ENCODE measurements at regions not wholly inside any gene's neighbourhood (a gene's known extent, or its start where the extent isn't known, plus 50 kb on each side); places are given as distances from the start of the nearest gene placed in this dataset.

DNA sequence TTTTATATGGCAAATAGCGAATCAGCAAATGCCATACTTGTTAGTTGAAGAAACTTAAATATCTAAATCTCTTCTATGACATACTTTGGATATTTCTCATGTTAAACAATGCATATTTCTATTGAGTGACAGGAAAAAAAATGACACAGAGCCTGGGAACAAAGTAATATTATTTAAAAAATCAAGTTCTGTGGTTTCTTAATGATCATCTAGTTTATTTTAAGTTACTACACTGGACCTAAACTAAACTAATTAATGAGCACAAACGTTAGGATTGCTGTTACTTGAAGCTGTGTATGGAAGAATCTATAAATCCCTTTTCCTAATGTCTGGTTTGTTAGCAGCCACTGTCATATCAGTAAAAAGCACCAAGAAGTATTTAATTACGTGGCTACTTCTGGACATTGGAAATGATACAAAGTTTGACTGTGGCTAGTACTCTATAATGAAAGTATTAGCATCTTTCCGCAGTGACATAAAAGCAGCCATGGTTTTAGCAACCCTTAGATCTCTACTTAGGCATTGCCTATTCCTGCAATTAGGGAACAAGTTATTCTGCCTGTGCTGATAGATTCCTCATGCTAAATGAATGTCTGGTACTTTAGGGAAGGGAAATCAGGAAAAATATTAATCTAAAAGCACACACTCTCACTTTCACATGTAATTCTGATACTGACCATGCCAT is 981.7 kb upstream of the B3GALT2 start:
- ATAC-seq (ENCODE audit: insufficient read depth, low FRiP score) (no peak), DNase-seq (no peak)
- Histone ChIP-seq H3K9ac (ENCODE audit: insufficient read depth in 1 of 2, low read length in 2 of 2) (no peak overlapping the region), H3K9me3 (ENCODE audit: control insufficient read depth in 4 of 4, insufficient read depth in 3 of 4, low read length in 3 of 4) (no peaks in the 10 kb centered on the region), H3K4me1 (ENCODE audit: control insufficient read depth in 5 of 5, insufficient read depth in 5 of 5, low read length in 5 of 5) (no peaks in the 10 kb centered on the region), H3K4me3 (no peak overlapping the region), H3K36me3 (ENCODE audit: control insufficient read depth in 4 of 4, insufficient read depth in 4 of 4, low read length in 4 of 4) (no peaks in the 10 kb centered on the region), H3K27ac (ENCODE audit: low read depth in 1 of 2, low read length in 1 of 2) (no peak overlapping the region), H3K27me3 (ENCODE audit: control insufficient read depth in 3 of 3, insufficient read depth in 3 of 3, low read length in 2 of 3) (no peaks in the 10 kb centered on the region)
- WGBS, 2 donors, result 69 to 74% methylated on average over 4 of the region's 4 CpGs
- TF ChIP-seq, protein P1, sequence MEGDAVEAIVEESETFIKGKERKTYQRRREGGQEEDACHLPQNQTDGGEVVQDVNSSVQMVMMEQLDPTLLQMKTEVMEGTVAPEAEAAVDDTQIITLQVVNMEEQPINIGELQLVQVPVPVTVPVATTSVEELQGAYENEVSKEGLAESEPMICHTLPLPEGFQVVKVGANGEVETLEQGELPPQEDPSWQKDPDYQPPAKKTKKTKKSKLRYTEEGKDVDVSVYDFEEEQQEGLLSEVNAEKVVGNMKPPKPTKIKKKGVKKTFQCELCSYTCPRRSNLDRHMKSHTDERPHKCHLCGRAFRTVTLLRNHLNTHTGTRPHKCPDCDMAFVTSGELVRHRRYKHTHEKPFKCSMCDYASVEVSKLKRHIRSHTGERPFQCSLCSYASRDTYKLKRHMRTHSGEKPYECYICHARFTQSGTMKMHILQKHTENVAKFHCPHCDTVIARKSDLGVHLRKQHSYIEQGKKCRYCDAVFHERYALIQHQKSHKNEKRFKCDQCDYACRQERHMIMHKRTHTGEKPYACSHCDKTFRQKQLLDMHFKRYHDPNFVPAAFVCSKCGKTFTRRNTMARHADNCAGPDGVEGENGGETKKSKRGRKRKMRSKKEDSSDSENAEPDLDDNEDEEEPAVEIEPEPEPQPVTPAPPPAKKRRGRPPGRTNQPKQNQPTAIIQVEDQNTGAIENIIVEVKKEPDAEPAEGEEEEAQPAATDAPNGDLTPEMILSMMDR (IDR thresholded peaks at IDR 0.05; ENCODE audit: control extremely low read depth, extremely low read depth), result no peak

- H3K36me3 ChIP-seq (ENCODE audit: control insufficient read depth in 4 of 4, insufficient read depth in 4 of 4, low read length in 4 of 4), result no peaks in the 10 kb centered on the region
- TF ChIP-seq, protein P1 (IDR thresholded peaks at IDR 0.05; ENCODE audit: control extremely low read depth, extremely low read depth), result no peak
- no peak overlapping the region for H3K4me3 ChIP-seq
- H3K27me3 ChIP-seq (ENCODE audit: control insufficient read depth in 3 of 3, insufficient read depth in 3 of 3, low read length in 2 of 3), result no peaks in the 10 kb centered on the region
- ATAC-seq (ENCODE audit: insufficient read depth, low FRiP score) (no peak), DNase-seq (no peak)
- H3K4me1 ChIP-seq (ENCODE audit: control insufficient read depth in 5 of 5, insufficient read depth in 5 of 5, low read length in 5 of 5), result no peaks in the 10 kb centered on the region
- no peak overlapping the region for H3K27ac ChIP-seq (ENCODE audit: low read depth in 1 of 2, low read length in 1 of 2)
- no peak overlapping the region for H3K9ac ChIP-seq (ENCODE audit: insufficient read depth in 1 of 2, low read length in 2 of 2)
- H3K9me3 ChIP-seq (ENCODE audit: control insufficient read depth in 4 of 4, insufficient read depth in 3 of 4, low read length in 3 of 4), result no peaks in the 10 kb centered on the region
- WGBS, 2 donors, result 89 to 91% methylated on average over 1 of the region's 1 CpG
Observed at GRCh38 chr1:194164755-194165154, 978.3 kb upstream of the B3GALT2 start.

GRCh38 chr1:194161591-194161990 is 975.2 kb upstream of the B3GALT2 start:
- H3K4me1 ChIP-seq (ENCODE audit: control insufficient read depth in 5 of 5, insufficient read depth in 5 of 5, low read length in 5 of 5), result no peaks in the 10 kb centered on the region
- H3K27me3 ChIP-seq (ENCODE audit: control insufficient read depth in 3 of 3, insufficient read depth in 3 of 3, low read length in 2 of 3), result no peaks in the 10 kb centered on the region
- ATAC-seq (ENCODE audit: insufficient read depth, low FRiP score) (no peak), DNase-seq (no peak)
- peaks cover 0 to 4% (median 0%) of the 10 kb centered on the region in 4 donors for H3K9me3 ChIP-seq (ENCODE audit: control insufficient read depth in 4 of 4, insufficient read depth in 3 of 4, low read length in 3 of 4)
- H3K36me3 ChIP-seq (ENCODE audit: control insufficient read depth in 4 of 4, insufficient read depth in 4 of 4, low read length in 4 of 4), result no peaks in the 10 kb centered on the region
- no peak overlapping the region for H3K4me3 ChIP-seq
- no peak overlapping the region for H3K9ac ChIP-seq (ENCODE audit: insufficient read depth in 1 of 2, low read length in 2 of 2)
- H3K27ac ChIP-seq (ENCODE audit: low read depth in 1 of 2, low read length in 1 of 2), result no peak overlapping the region
- 50 to 63% methylated on average over 1 of the region's 1 CpG for WGBS, 2 donors
- TF ChIP-seq, protein P1 (IDR thresholded peaks at IDR 0.05; ENCODE audit: control extremely low read depth, extremely low read depth), result no peak

DNA sequence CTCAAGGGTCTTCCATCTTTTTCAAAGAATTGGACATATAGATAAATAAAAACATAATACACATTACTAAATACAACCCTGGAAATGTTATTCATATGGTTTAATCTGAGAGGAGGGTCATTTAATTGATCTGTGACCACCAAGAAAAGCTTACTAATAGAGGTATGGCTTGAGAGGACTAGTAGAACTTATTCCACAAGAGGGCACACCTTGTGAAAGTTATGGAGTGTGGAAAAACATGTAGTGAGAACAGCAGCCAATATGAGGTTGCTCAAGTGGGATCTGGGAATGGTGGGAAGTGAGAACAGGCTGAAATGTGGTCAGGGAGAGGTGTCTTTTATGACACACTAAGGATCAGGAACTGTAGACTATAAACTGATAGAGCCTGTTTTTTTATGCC is 973.5 kb upstream of the B3GALT2 start:
- Histone ChIP-seq H3K27ac (ENCODE audit: low read depth in 1 of 2, low read length in 1 of 2) (no peak overlapping the region), H3K4me1 (ENCODE audit: control insufficient read depth in 5 of 5, insufficient read depth in 5 of 5, low read length in 5 of 5) (no peaks in the 10 kb centered on the region)
- no peak for DNase-seq

More for the DNA sequence above, 973.5 kb upstream of the B3GALT2 start:
- H3K36me3 ChIP-seq (ENCODE audit: control insufficient read depth in 4 of 4, insufficient read depth in 4 of 4, low read length in 4 of 4), result no peaks in the 10 kb centered on the region
- no peaks in the 10 kb centered on the region for H3K27me3 ChIP-seq (ENCODE audit: control insufficient read depth in 3 of 3, insufficient read depth in 3 of 3, low read length in 2 of 3)
- no peak overlapping the region for H3K9ac ChIP-seq (ENCODE audit: insufficient read depth in 1 of 2, low read length in 2 of 2)
- no peak overlapping the region for H3K4me3 ChIP-seq
- ATAC-seq (ENCODE audit: insufficient read depth, low FRiP score), result no peak
- H3K9me3 ChIP-seq (ENCODE audit: control insufficient read depth in 4 of 4, insufficient read depth in 3 of 4, low read length in 3 of 4), result peaks cover 0 to 4% (median 0%) of the 10 kb centered on the region in 4 donors
- TF ChIP-seq, protein P1 (IDR thresholded peaks at IDR 0.05; ENCODE audit: control extremely low read depth, extremely low read depth), result no peak

Measured in lung (tissue), 11 donors.